GM19238 (cell line): ENCODE measurements at regions not wholly inside any gene's neighbourhood (a gene's known extent, or its start where the extent isn't known, plus 50 kb on each side); places are given as distances from the start of the nearest gene placed in this dataset.
"Not testable (repeated sequence)": the region's sequence is repeated elsewhere in the genome, so short reads cannot be mapped to it uniquely, and the experiment has no call there.

ENCODE experiments used
- DNase-seq: peaks from one replicate; pipeline ENCODE4 v3.0.0; 2011; ENCODE audit warnings: low spot score; ENCODE audit not compliant: insufficient read length

- DNase-seq: no peak
Measured at GRCh38 chr12:41683513-41684240, 461.0 kb downstream of the GXYLT1 start.

GRCh38 chr12:41683023-41683422 lies 461.7 kb downstream of the GXYLT1 start:
- DNase-seq: no peak

GRCh38 chr12:41681898-41682297 lies 462.8 kb downstream of the GXYLT1 start:
- no peak for DNase-seq

DNA sequence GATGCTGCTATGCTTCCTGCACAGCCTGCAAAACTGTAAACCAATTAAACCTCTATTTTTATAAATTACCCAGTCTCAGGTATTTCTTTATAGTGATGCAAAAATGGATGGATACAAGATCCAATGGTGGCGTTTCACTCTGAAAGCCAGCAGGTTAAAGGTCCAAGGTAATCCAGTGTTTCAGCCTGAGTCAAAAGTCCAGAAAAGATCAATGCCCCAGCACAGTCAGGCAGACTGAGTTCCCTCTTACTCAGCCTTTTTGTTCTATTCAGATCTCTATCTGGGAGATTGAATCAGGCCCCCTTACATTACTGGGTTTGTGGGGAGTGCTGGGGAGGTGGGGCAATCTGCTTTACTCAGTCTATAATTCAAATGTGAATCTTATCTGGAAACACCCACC lies 464.5 kb downstream of the GXYLT1 start:
- no peak for DNase-seq

- no peak for DNase-seq
Measured at GRCh38 chr12:41663598-41664265, 475.6 kb downstream of the PDZRN4 start.

DNA sequence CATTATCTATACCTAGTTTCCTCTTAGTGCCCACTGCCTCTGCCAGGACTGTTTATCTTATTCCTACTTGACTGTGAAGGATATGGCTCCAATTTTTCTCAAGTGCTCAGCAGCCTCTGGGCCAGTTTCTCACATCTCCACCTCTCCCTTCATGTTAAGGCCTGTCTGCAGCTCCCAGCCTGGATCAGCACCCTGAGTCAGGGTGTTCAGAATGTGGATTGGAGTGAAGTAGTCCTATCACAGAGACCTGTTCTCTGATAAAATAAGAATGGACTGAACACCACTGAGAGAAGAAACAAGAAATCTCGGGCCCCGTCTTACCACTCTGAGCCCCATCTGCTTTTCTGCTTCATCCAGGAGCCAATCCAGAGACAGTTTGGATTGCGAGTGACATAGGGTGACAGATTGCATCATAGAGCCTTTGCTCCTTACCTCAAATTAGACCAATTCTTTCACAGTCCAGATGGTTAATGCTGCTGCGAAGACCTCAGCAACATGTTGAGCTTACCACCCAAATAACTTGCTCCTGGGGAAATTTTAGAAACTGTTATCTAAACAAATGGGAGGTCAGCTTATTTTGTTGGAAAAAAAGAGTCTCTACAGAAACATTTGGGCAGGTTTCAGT lies 473.1 kb downstream of the PDZRN4 start:
- DNase-seq: no peak

- DNase-seq: no peak
Measured at GRCh38 chr12:41656454-41656853, 468.3 kb downstream of the PDZRN4 start.

GRCh38 chr12:41653386-41654326 lies 465.5 kb downstream of the PDZRN4 start:
- DNase-seq: no peak

DNA sequence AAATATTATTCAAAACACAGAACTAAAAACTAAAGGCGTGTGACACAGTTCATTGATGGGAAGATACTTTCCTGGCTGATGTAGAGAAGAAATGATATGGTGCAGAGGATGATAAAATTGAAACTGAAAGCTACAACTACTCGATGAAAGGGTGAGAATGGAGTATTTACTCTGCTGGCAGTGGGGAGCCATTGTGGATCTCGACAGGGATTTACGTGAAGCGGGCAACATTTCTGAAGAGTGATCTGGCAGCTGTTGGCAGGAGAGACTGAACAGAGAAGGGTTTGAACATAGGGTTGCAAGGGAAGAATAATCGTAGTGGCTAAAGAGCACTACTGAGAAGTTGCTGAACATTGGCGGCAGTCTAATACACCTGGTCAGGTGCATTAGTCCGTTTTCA lies 464.9 kb downstream of the PDZRN4 start:
- DNase-seq: no peak

- DNase-seq: no peak
Measured at GRCh38 chr12:41645624-41646023, 457.5 kb downstream of the PDZRN4 start.

- DNase-seq: not testable (repeated sequence)
Measured at GRCh38 chr12:41642808-41643207, 454.7 kb downstream of the PDZRN4 start.

DNA sequence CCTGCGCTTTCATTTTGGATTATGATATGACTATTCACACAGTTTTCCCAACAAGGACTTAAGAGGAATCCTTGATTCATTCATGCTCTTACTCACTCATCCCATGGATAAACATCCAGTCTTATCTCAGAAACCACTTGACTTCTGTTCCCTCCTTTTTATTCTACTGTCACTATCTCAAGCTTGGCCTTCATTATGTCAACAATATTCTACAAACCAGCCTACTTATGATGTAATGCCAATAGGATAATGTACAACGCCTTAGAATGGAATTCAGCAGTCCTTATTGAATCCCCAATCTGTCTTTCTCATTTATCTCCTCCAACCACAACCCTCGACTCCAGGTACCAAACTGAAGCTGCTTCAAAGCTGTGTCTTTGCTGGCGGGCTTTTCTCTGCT lies 448.5 kb downstream of the PDZRN4 start:
- DNase-seq: no peak

DNA sequence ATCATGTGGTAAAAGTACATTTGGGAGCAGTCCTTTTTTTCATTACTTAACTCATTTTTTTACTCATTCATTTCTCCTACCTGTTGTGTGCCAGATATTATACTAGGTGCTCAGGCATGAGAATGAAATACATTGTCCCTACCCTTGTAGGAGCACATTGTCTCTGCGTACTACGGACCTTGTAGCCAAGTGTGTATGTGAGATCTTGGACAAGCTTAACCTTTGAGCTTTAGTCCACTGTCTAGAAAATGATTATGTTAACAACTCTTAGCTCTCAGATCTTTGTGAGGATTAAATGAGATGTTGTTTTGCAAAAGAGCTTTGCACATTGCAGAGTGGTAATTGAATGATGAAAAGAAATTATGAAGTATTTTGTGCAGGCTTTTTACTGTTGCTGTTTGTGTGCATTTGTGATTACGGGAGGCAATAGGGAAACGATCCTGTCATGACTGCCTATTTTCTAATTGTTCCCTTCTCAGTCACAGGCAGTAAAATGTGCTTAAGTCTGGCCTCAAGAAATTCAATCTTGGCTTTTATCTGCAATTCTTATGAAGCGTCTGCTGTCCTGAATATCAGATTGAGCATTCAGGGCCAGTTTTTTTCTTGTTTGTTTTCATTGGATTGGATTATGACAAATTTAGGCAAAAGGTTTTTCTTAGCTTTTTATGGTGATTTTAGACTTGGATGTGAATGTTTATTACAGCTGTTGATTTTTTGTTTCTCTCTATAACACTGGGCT lies 447.7 kb downstream of the PDZRN4 start:
- no peak for DNase-seq

DNA sequence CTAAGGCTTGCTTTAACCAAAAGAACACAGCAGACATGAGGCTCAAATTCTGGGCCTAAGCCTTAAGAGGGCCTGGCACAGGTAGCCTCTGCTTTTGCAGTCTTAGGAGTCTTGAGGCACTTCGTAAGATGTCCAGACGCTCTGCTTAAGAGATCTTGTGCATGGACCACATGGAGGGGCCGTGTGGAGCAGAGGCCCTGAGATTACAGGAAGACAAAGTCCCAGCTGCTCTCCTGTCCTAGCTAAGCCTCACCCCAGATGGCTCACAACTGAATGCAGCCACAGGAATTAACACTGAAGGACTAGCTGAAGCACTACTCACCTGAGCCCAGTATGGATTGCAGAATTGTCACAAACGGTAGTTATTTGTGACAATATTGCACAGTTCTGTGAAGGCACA lies 446.0 kb downstream of the PDZRN4 start:
- no peak for DNase-seq

GRCh38 chr12:41629611-41630010 lies 441.5 kb downstream of the PDZRN4 start:
- DNase-seq: no peak

GRCh38 chr12:41627476-41627875 lies 439.4 kb downstream of the PDZRN4 start:
- DNase-seq: no peak

- DNase-seq: no peak
Measured at GRCh38 chr12:41624571-41624970, 436.5 kb downstream of the PDZRN4 start.
